GM13977 (cell line): ENCODE measurements at regions not wholly inside any gene's neighbourhood (a gene's known extent, or its start where the extent isn't known, plus 50 kb on each side); places are given as distances from the start of the nearest gene placed in this dataset.

Source experiments
- DNase-seq: peaks from one replicate; pipeline ENCODE4 v3.0.0; 2012; ENCODE audit warnings: low spot score
- CTCF ChIP-seq: IDR thresholded peaks from 2 replicates; pipeline ENCODE4 v1.5.1; 2012; ENCODE audit warnings: mild to moderate bottlenecking, control low read depth; ENCODE audit not compliant: insufficient read depth; ENCODE audit errors: extremely low read depth, missing control alignments
- in situ Hi-C: fragments of 300-500 bp; cut with MboI; formaldehyde crosslinking; loops from one replicate; pipeline ENCODE4 v1.12.0; 2022; ENCODE audit warnings: low sequenced_read_pairs, low pct_unique_long_range_greater_than_20kb, mixed read lengths, inconsistent platforms; ENCODE audit not compliant: unreplicated experiment

GRCh38 chr9:86804011-86804410, 143.3 kb downstream of the GAS1 start:
- no peak for TF ChIP-seq CTCF
- no peak for DNase-seq
- in situ Hi-C loops = no loop called here

DNA sequence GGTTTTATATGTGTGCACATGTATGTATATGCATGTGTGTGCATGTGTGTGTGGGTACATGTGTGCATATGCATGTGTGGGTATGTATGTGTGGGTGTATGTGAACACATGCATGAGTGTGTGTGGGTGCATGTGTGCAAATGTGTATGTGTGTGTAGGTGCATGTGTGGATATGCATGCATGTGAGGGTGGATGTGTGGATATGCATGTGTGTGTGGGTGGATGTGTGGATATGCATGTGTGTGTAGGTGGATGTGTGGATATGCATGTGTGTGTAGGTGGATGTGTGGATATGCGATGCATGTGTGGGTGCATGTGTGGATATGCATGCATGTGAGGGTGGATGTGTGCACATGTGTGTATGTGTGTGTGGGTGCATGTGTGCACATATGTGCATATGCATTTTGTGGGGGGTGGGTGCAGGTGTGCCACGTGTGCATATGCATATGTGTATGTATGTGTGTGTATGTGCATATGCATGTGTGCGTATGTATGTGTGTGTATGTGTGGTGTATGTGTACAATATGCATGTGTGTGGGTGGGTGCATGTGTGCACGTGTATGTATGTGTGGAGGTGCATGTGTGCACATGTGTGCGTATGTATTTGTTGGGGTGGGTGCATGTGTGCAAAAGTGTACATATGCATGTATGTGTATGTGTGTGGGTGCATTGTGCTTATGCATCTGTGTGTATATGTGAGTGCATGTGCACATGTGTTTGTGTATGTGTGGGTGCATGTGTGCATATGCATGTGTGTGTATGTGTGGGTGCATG, 144.2 kb downstream of the GAS1 start:
- in situ Hi-C loops = no loop called here
- no peak for TF ChIP-seq CTCF
- DNase-seq = no peak

- in situ Hi-C loops = no loop called here
- no peak for TF ChIP-seq CTCF
- DNase-seq = no peak
Observed at GRCh38 chr9:86801246-86801645, 146.1 kb downstream of the GAS1 start.

DNA sequence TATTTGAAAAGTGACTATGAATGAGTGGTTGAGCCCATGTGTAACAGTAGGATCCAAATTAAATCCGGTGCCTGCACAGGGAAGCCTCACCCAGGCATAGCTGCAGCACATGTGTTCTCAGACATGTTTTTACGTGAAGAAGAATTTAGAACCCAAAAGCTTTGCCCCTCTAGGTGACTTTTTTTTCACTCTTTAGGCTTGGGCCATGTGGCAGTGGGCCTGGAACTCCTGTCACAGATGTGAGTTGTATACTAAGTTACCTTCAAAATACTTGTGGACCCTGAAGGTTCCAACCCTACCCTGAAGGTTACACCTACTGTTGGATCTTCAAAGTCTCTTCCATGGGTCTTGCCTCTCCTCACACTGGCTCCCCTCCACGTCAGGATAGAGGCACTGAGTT, 146.6 kb downstream of the GAS1 start:
- DNase-seq = no peak
- TF ChIP-seq CTCF = no peak
- in situ Hi-C loops = no loop called here

- TF ChIP-seq CTCF = no peak
- DNase-seq = no peak
- in situ Hi-C loops = no loop called here
Observed at GRCh38 chr9:86798966-86799365, 148.3 kb downstream of the GAS1 start.

- no peak for TF ChIP-seq CTCF
- in situ Hi-C loops = no loop called here
- DNase-seq = no peak
Observed at GRCh38 chr9:86796666-86797065, 150.6 kb downstream of the GAS1 start.
